GM19372 (cell line): ENCODE measurements at regions not wholly inside any gene's neighbourhood (a gene's known extent, or its start where the extent isn't known, plus 50 kb on each side); places are given as distances from the start of the nearest gene placed in this dataset.
"Not testable (repeated sequence)": the region's sequence is repeated elsewhere in the genome, so short reads cannot be mapped to it uniquely, and the experiment has no call there.

Experiments
- ATAC-seq: cut with Tn5 transposase; IDR thresholded peaks from one replicate; pipeline ENCODE4 v1.9.1; 2021; ENCODE audit warnings: mild to moderate bottlenecking, low read depth, moderate library complexity; ENCODE audit not compliant: unreplicated experiment

GRCh38 chrX:39692796-39693195, 405.0 kb downstream of the BCOR start:
- no peak for ATAC-seq

GRCh38 chrX:39693298-39693697, 404.5 kb downstream of the BCOR start:
- no peak for ATAC-seq

GRCh38 chrX:39702636-39703035, 395.1 kb downstream of the BCOR start:
- not testable (repeated sequence) for ATAC-seq

- no peak for ATAC-seq
Observed at GRCh38 chrX:39703307-39703706, 394.5 kb downstream of the BCOR start.

GRCh38 chrX:39704590-39704989, 393.2 kb downstream of the BCOR start:
- no peak for ATAC-seq

GRCh38 chrX:39705290-39705689, 392.5 kb downstream of the BCOR start:
- no peak for ATAC-seq

- no peak for ATAC-seq
Observed at GRCh38 chrX:39709364-39709763, 388.4 kb downstream of the BCOR start.

- no peak for ATAC-seq
Observed at GRCh38 chrX:39709812-39710211, 387.9 kb downstream of the BCOR start.

- no peak for ATAC-seq
Observed at GRCh38 chrX:39710776-39711175, 387.0 kb downstream of the BCOR start.

- no peak for ATAC-seq
Observed at GRCh38 chrX:39714471-39714870, 383.3 kb downstream of the BCOR start.

- ATAC-seq = no peak
Observed at GRCh38 chrX:39716401-39716800, 381.4 kb downstream of the BCOR start.

- no peak for ATAC-seq
Observed at GRCh38 chrX:39716802-39717540, 380.8 kb downstream of the BCOR start.

GRCh38 chrX:39718981-39719380, 378.8 kb downstream of the BCOR start:
- no peak for ATAC-seq

GRCh38 chrX:39720945-39721344, 376.8 kb downstream of the BCOR start:
- ATAC-seq = no peak

GRCh38 chrX:39721566-39722279, 376.0 kb downstream of the BCOR start:
- ATAC-seq = no peak

GRCh38 chrX:39724544-39724943, 373.2 kb downstream of the BCOR start:
- ATAC-seq = no peak

- ATAC-seq = no peak
Observed at GRCh38 chrX:39725114-39725513, 372.6 kb downstream of the BCOR start.

GRCh38 chrX:39725928-39726619, 371.7 kb downstream of the BCOR start:
- ATAC-seq = no peak

- no peak for ATAC-seq
Observed at GRCh38 chrX:39726771-39727170, 371.0 kb downstream of the BCOR start.

- no peak for ATAC-seq
Observed at GRCh38 chrX:39728025-39728424, 369.7 kb downstream of the BCOR start.

GRCh38 chrX:39728852-39729598, 368.7 kb downstream of the BCOR start:
- ATAC-seq = no peak
